ENCODE measurements at regions not wholly inside any gene's neighbourhood (a gene's known extent, or its start where the extent isn't known, plus 50 kb on each side); places are given as distances from the start of the nearest gene placed in this dataset.

GRCh38 chr6:147750413-147750812, 241.9 kb downstream of the SAMD5 start:
- Histone ChIP-seq H3K27me3 (ENCODE audit: low read length) (no peaks in the 10 kb centered on the region), H2AFZ (ENCODE audit: low read length) (no peak overlapping the region), H3K4me1 (ENCODE audit: insufficient read depth, low read length) (no peaks in the 10 kb centered on the region), H3K9me2 (replicated peaks; ENCODE audit: low read length) (no peaks in the 10 kb centered on the region), H3K4me2 (ENCODE audit: low read length) (no peak overlapping the region), H3K36me3 (ENCODE audit: low read depth, low read length) (no peaks in the 10 kb centered on the region), H3F3A (ENCODE audit: low read length, unreplicated experiment) (no peaks in the 10 kb centered on the region), H3K4me3 (ENCODE audit: low read length) (no peak overlapping the region), H3K9me3 (ENCODE audit: low read length) (no peaks in the 10 kb centered on the region), H3K9ac (ENCODE audit: low read length) (no peak overlapping the region), H3K27ac (ENCODE audit: low read length) (no peak overlapping the region), H3K79me2 (ENCODE audit: low read length) (no peaks in the 10 kb centered on the region), H4K20me1 (ENCODE audit: low read length) (no peaks in the 10 kb centered on the region)
- TF ChIP-seq CTCF (conservative IDR thresholded peaks at IDR 0.05; ENCODE audit: low read depth, low read length): no peak
- TF ChIP-seq EZH2phosphoT487 (IDR thresholded peaks at IDR 0.05; ENCODE audit: borderline replicate concordance, low read length): no peak
- no peak for TF ChIP-seq EZH2 (IDR thresholded peaks at IDR 0.05; ENCODE audit: low read length, unreplicated experiment)
- ChIA-PET CTCF (no interaction called here), POLR2A (ENCODE audit: unreplicated experiment) (no interaction called here)
- no TSS peak for BruUV-seq (replicated peaks)
- ATAC-seq (no peak), DNase-seq (no peak)
- intact Hi-C loops (cut with micrococcal nuclease): no loop called here

DNA sequence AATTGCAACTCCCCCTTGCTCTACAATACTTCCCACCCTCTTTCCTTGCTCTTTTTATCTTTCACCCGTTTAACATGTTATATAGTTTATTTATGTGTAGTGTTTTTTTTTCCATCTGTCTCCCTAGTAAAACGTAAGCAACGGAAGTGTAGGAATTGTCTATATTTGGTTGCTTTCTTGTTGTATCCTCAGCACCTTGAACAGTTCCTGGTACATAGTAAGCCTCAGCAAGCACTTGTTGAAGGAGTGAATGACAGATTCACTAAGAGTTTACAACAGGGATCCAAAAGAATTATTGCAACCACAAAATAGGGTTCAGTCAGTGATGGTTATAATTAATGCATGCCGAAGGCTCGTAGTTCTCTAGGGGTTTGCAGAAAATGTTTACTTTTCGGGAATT, 242.7 kb downstream of the SAMD5 start:
- no TSS peak for BruUV-seq (replicated peaks)
- Histone ChIP-seq H3K9me2 (replicated peaks; ENCODE audit: low read length) (no peaks in the 10 kb centered on the region), H3F3A (ENCODE audit: low read length, unreplicated experiment) (no peaks in the 10 kb centered on the region), H3K4me3 (ENCODE audit: low read length) (no peak overlapping the region), H4K20me1 (ENCODE audit: low read length) (no peaks in the 10 kb centered on the region), H3K4me2 (ENCODE audit: low read length) (no peak overlapping the region), H2AFZ (ENCODE audit: low read length) (no peak overlapping the region), H3K9me3 (ENCODE audit: low read length) (no peaks in the 10 kb centered on the region), H3K4me1 (ENCODE audit: insufficient read depth, low read length) (no peaks in the 10 kb centered on the region), H3K79me2 (ENCODE audit: low read length) (no peaks in the 10 kb centered on the region), H3K9ac (ENCODE audit: low read length) (no peak overlapping the region), H3K27ac (ENCODE audit: low read length) (no peak overlapping the region), H3K27me3 (ENCODE audit: low read length) (no peaks in the 10 kb centered on the region), H3K36me3 (ENCODE audit: low read depth, low read length) (no peaks in the 10 kb centered on the region)
- TF ChIP-seq EZH2 (IDR thresholded peaks at IDR 0.05; ENCODE audit: low read length, unreplicated experiment): no peak
- no peak for TF ChIP-seq EZH2phosphoT487 (IDR thresholded peaks at IDR 0.05; ENCODE audit: borderline replicate concordance, low read length)
- TF ChIP-seq CTCF (conservative IDR thresholded peaks at IDR 0.05; ENCODE audit: low read depth, low read length): no peak
- no peak for DNase-seq
- no peak for ATAC-seq
- CTCF ChIA-PET: no interaction called here
- POLR2A ChIA-PET (ENCODE audit: unreplicated experiment): no interaction called here
- intact Hi-C loops (cut with micrococcal nuclease): no loop called here

DNA sequence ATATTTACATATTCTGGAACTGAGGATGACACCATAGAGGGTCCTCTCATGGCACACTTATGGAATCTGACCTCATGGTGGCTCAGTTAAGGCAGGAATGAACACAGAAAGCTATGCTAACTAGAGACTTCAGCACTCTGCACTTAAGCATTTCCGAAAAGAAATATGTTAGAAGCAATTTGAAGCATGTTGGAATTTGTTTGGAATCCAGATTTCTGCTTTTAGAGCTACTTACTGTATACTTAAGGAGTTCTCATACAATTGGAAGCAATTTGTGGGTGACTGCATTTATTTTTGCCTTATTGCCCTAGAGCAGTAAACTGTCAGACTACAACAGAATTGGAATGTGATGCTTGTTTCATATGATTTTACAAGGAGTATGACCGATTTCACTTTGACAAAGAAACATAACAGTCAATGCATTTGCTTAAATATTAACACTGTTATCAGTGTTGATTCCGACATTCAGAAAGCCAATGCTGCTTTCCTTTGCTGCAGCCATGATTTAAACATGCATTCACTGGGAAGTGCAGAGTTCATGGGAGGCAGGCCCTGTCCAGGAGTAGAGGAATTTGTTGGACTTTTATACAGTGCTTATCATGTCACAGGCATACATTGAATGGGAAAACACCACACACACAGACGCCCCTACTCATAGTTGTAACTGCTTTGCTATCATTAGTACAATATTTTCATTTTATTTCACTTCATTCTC, 244.4 kb downstream of the SAMD5 start:
- DNase-seq (no peak), ATAC-seq (no peak)
- no peaks in the 10 kb centered on the region for H3K79me2 ChIP-seq (ENCODE audit: low read length)
- intact Hi-C loops (cut with micrococcal nuclease): no loop called here
- no peaks in the 10 kb centered on the region for H3K9me2 ChIP-seq (replicated peaks; ENCODE audit: low read length)
- H3K9me3 ChIP-seq (ENCODE audit: low read length): no peaks in the 10 kb centered on the region
- BruUV-seq (replicated peaks): no TSS peak
- no peaks in the 10 kb centered on the region for H4K20me1 ChIP-seq (ENCODE audit: low read length)
- H3K4me1 ChIP-seq (ENCODE audit: insufficient read depth, low read length): no peaks in the 10 kb centered on the region
- H3K4me3 ChIP-seq (ENCODE audit: low read length): no peak overlapping the region
- H3K27ac ChIP-seq (ENCODE audit: low read length): no peak overlapping the region
- TF ChIP-seq EZH2 (IDR thresholded peaks at IDR 0.05; ENCODE audit: low read length, unreplicated experiment) (no peak), CTCF (conservative IDR thresholded peaks at IDR 0.05; ENCODE audit: low read depth, low read length) (no peak), EZH2phosphoT487 (IDR thresholded peaks at IDR 0.05; ENCODE audit: borderline replicate concordance, low read length) (no peak)
- no peaks in the 10 kb centered on the region for H3K36me3 ChIP-seq (ENCODE audit: low read depth, low read length)
- H3K27me3 ChIP-seq (ENCODE audit: low read length): no peaks in the 10 kb centered on the region
- POLR2A ChIA-PET (ENCODE audit: unreplicated experiment): no interaction called here
- no peak overlapping the region for H3K4me2 ChIP-seq (ENCODE audit: low read length)
- no peaks in the 10 kb centered on the region for H3F3A ChIP-seq (ENCODE audit: low read length, unreplicated experiment)
- CTCF ChIA-PET: no interaction called here
- H2AFZ ChIP-seq (ENCODE audit: low read length): no peak overlapping the region
- no peak overlapping the region for H3K9ac ChIP-seq (ENCODE audit: low read length)

All from PC-3 (cell line).